Adrenal gland (tissue), 5 donors: ENCODE measurements at regions not wholly inside any gene's neighbourhood (a gene's known extent, or its start where the extent isn't known, plus 50 kb on each side); places are given as distances from the start of the nearest gene placed in this dataset.

Source experiments
- POLR2A ChIP-seq, 2 donors: fragments of 450-650 bp; IDR thresholded peaks; one replicate each; pipeline ENCODE4 v1.6.1; 2017; ENCODE audit warnings: antibody characterized with exemption in 2 of 2, mild to moderate bottlenecking in 2 of 2, moderate library complexity in 1 of 2
- TF ChIP-seq, protein P1 (sequence below), 6 experiments: fragments of 450-650 bp in 4 of 6; fragments of 200-600 bp in 2 of 6; sonication (generic) in 1 of 6; IDR thresholded peaks; 1 replicate in 5 of 6; 2 replicates in 1 of 6; pipeline versions ENCODE4 v1.5.1 to v1.8.0; 2016 to 2021; ENCODE audit warnings: antibody characterized with exemption in 6 of 6, mild to moderate bottlenecking in 2 of 6, moderate library complexity in 1 of 6
- donor health status: DM: no; HTN: no; CAD: no.

DNA sequence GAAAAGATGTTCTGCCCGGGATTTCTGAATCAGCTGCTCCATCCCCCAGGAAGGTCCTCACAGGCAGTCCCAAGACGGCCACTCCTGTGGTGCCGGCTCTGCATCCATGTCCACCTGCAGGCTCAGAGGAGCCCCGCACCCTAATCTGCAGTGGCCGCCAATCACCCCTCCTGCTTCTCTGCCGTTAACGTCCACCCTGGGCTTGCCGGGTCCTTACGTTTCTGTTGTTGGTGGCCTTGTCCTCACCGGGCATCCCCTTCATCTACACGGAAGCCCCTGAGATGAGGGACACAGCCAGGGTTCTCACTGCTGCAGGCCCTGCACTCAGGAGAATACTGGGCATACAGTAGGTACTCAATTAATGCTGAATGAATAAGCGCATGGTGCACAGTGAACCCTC, 131.5 kb upstream of the SNTG2 start:
- TF ChIP-seq, protein P1, sequence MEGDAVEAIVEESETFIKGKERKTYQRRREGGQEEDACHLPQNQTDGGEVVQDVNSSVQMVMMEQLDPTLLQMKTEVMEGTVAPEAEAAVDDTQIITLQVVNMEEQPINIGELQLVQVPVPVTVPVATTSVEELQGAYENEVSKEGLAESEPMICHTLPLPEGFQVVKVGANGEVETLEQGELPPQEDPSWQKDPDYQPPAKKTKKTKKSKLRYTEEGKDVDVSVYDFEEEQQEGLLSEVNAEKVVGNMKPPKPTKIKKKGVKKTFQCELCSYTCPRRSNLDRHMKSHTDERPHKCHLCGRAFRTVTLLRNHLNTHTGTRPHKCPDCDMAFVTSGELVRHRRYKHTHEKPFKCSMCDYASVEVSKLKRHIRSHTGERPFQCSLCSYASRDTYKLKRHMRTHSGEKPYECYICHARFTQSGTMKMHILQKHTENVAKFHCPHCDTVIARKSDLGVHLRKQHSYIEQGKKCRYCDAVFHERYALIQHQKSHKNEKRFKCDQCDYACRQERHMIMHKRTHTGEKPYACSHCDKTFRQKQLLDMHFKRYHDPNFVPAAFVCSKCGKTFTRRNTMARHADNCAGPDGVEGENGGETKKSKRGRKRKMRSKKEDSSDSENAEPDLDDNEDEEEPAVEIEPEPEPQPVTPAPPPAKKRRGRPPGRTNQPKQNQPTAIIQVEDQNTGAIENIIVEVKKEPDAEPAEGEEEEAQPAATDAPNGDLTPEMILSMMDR (IDR thresholded peaks at IDR 0.05): no peak
- no peak for TF ChIP-seq POLR2A (IDR thresholded peaks at IDR 0.05)
